ENCODE measurements at regions not wholly inside any gene's neighbourhood (a gene's known extent, or its start where the extent isn't known, plus 50 kb on each side); places are given as distances from the start of the nearest gene placed in this dataset.

GRCh38 chr1:39113109-39113743, 87.1 kb downstream of the NDUFS5 start:
- H3K4me1 ChIP-seq (ENCODE audit: control insufficient read depth, insufficient read depth, low read length): peaks cover 21% of the 10 kb centered on the region
- no peaks in the 10 kb centered on the region for H3K36me3 ChIP-seq (ENCODE audit: control insufficient read depth in 2 of 2, insufficient read depth in 2 of 2, low read length in 1 of 2)
- ChIA-PET SMC1A (ENCODE audit: uncharacterized antibody, unreplicated experiment) (interaction anchor here (8.3 kb wide), 1 partner anchor 76 kb away, joined by 149 read pairs; no protein-coding TSS in a partner anchor), RAD21 (ENCODE audit: unreplicated experiment) (interaction anchor here (0.9 to 1.8 kb wide), 3 partner anchors 11 to 79 kb away, joined by 3 to 7 read pairs (median 3); no protein-coding TSS in a partner anchor), CTCF (interaction anchor here (2.4 to 3.0 kb wide), 2 partner anchors 15 to 79 kb away, joined by 8 to 13 read pairs; no protein-coding TSS in a partner anchor), POLR2A (interaction anchor here (0.6 kb wide), 1 partner anchor 522 kb away, joined by 3 read pairs; no protein-coding TSS in a partner anchor)
- no peak for FAIRE-seq
- H4K20me1 ChIP-seq (ENCODE audit: control insufficient read depth, insufficient read depth): peaks cover 4% of the 10 kb centered on the region; the same call in 1 of the 2 replicates
- peaks cover 76% of the 10 kb centered on the region for H3K79me2 ChIP-seq (ENCODE audit: control insufficient read depth, insufficient read depth, low read length)
- ATAC-seq: no peak
- DNase-seq (ENCODE audit: low read depth, low spot score): no peak
- no peaks in the 10 kb centered on the region for H3K9me3 ChIP-seq (replicated peaks; ENCODE audit: control insufficient read depth, insufficient read depth, low read length)
- H3K27ac ChIP-seq (ENCODE audit: control insufficient read depth, insufficient read depth): no peak overlapping the region
- no TSS peak for BruUV-seq (replicated peaks)
- 100% methylated on average over 2 of the region's 2 CpGs for WGBS (ENCODE audit: insufficient coverage, insufficient replicate concordance, low lambda C conversion rate, missing lambda C conversion rate)
- no peak overlapping the region for H3K9ac ChIP-seq (ENCODE audit: control insufficient read depth, insufficient read depth, low read length)
- in situ Hi-C loops (cut with MboI) (no loop called here), intact Hi-C loops (cut with micrococcal nuclease; ENCODE audit: unreplicated experiment) (no loop called here)
- no peak for TF ChIP-seq FOXM1 (IDR thresholded peaks at IDR 0.05; ENCODE audit: low read depth, low read length)
- TF ChIP-seq YBX1 (IDR thresholded peaks at IDR 0.05): no peak
- TF ChIP-seq MLLT1 (IDR thresholded peaks at IDR 0.05): no peak
- no peak for TF ChIP-seq CREM (IDR thresholded peaks at IDR 0.05; ENCODE audit: low read depth)
- TF ChIP-seq BACH1 (IDR thresholded peaks at IDR 0.05; ENCODE audit: borderline replicate concordance): no peak
- no peak for TF ChIP-seq SREBF1 (IDR thresholded peaks at IDR 0.05; ENCODE audit: low read length)
- TF ChIP-seq LARP7 (IDR thresholded peaks at IDR 0.05): no peak
- no peak for TF ChIP-seq EGR1 (IDR thresholded peaks at IDR 0.05; ENCODE audit: borderline replicate concordance in 1 of 2, low read depth in 2 of 2, low read length in 2 of 2)
- no peak for TF ChIP-seq STAT3 (IDR thresholded peaks at IDR 0.05; ENCODE audit: low read depth, low read length)
- TF ChIP-seq BMI1 (IDR thresholded peaks at IDR 0.05; ENCODE audit: borderline replicate concordance): no peak
- TF ChIP-seq MTA3 (IDR thresholded peaks at IDR 0.05; ENCODE audit: borderline replicate concordance, low read length): no peak
- TF ChIP-seq DPF2 (IDR thresholded peaks at IDR 0.05): no peak
- TF ChIP-seq KLF5 (IDR thresholded peaks at IDR 0.05; ENCODE audit: partially characterized antibody): no peak
- no peak for TF ChIP-seq TAF1 (IDR thresholded peaks at IDR 0.05; ENCODE audit: borderline replicate concordance, low read depth, low read length)
- TF ChIP-seq HDAC2 (IDR thresholded peaks at IDR 0.05): no peak
- TF ChIP-seq ASH2L (IDR thresholded peaks at IDR 0.05; ENCODE audit: borderline replicate concordance, low read depth): no peak
- TF ChIP-seq JUNB (IDR thresholded peaks at IDR 0.05): no peak
- H3K4me2 ChIP-seq (ENCODE audit: control insufficient read depth, insufficient read depth): no peak overlapping the region
- no peak overlapping the region for H3K4me3 ChIP-seq
- no peak overlapping the region for H2AFZ ChIP-seq (ENCODE audit: control insufficient read depth, low read depth, low read length)
- no peaks in the 10 kb centered on the region for H3K27me3 ChIP-seq (replicated peaks in 1 of 2; ENCODE audit: control insufficient read depth in 2 of 2, insufficient read depth in 2 of 2, low read length in 1 of 2)

Data from GM12878 (cell line).